Lung (tissue), 11 donors: ENCODE measurements at regions not wholly inside any gene's neighbourhood (a gene's known extent, or its start where the extent isn't known, plus 50 kb on each side); places are given as distances from the start of the nearest gene placed in this dataset.

ENCODE experiments used
- ATAC-seq: fragments of 200-7000 bp; cut with Tn5 transposase; one replicate; pipeline ENCODE4 v1.9.1; 2020; ENCODE audit warnings: moderate number of reproducible peaks; ENCODE audit not compliant: insufficient read depth, low FRiP score
- DNase-seq, 3 donors: peaks; one replicate each; pipeline ENCODE4 v3.0.0-alpha.2; 2013 to 2017
- H3K27ac ChIP-seq, 2 donors: one replicate each; pipeline ENCODE4 v1.5.1; 2013; ENCODE audit warnings: mild to moderate bottlenecking in 2 of 2, moderate library complexity in 2 of 2, control low read depth in 1 of 2, inconsistent platforms in 1 of 2, low read depth in 1 of 2, low read length in 1 of 2
- H3K27me3 ChIP-seq, 3 donors: one replicate each; pipeline ENCODE4 v1.5.1; 2013; ENCODE audit warnings: low read length in 2 of 3; ENCODE audit not compliant: control insufficient read depth in 3 of 3, insufficient read depth in 3 of 3
- H3K36me3 ChIP-seq, 4 donors: one replicate each; pipeline ENCODE4 v1.5.1; 2013; ENCODE audit warnings: low read length in 4 of 4, mild to moderate bottlenecking in 1 of 4, moderate library complexity in 1 of 4; ENCODE audit not compliant: control insufficient read depth in 4 of 4, insufficient read depth in 4 of 4
- H3K4me1 ChIP-seq, 5 donors: one replicate each; pipeline ENCODE4 v1.5.1; 2013; ENCODE audit warnings: low read length in 5 of 5, mild to moderate bottlenecking in 2 of 5, moderate library complexity in 1 of 5; ENCODE audit not compliant: control insufficient read depth in 5 of 5, insufficient read depth in 5 of 5
- H3K4me3 ChIP-seq: one replicate; pipeline ENCODE4 v1.5.1; 2013; ENCODE audit warnings: mild to moderate bottlenecking, control low read depth, moderate library complexity
- H3K9ac ChIP-seq, 2 donors: one replicate each; pipeline ENCODE4 v1.5.1; 2013; ENCODE audit warnings: low read length in 2 of 2, control low read depth in 1 of 2; ENCODE audit not compliant: insufficient read depth in 1 of 2
- H3K9me3 ChIP-seq, 4 donors: one replicate each; pipeline ENCODE4 v1.5.1; 2013; ENCODE audit warnings: low read length in 3 of 4, mild to moderate bottlenecking in 1 of 4, moderate library complexity in 1 of 4; ENCODE audit not compliant: control insufficient read depth in 4 of 4, insufficient read depth in 3 of 4
- CTCF ChIP-seq: IDR thresholded peaks from 2 replicates; pipeline ENCODE4 v1.5.1; 2012; ENCODE audit warnings: mild to moderate bottlenecking; ENCODE audit errors: control extremely low read depth, extremely low read depth
- WGBS, 2 donors: extraction: QIAGEN DNeasy Blood & Tissue Kit; methylation state at CpG; one replicate each; pipeline ENCODE4 v1.1.7; 2013; 5-methylcytosine and 5-hydroxymethylcytosine counted together
- donor health status: control.
- donor health status: control.
- donor health status: Bipolar disorder and iron deficiency.
- donor health status: healthy.
- donor health status: DM: yes; HTN: yes; CAD: no.

DNA sequence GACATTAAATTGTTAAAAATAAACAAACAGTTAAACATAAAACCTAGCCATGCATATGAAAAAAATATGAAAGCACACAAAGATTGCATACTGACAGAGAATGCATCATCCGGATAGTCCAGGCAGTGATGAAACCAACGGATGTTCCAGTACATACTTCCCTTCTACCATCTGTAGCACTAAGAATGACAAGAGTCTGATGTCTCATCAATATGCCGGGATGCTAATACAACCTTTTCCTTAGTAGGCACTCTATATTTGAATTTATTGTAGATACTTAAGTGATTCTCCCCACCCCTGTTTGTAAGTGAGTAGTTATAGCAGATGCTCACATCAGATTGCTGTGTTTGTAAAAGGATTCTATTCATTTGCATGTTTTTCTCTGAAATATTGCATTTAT is 571.2 kb upstream of the WWC1 start:
- 57 to 65% methylated on average over 3 of the region's 3 CpGs for WGBS, 2 donors

GRCh38 chr5:167720676-167721260 is 570.7 kb upstream of the WWC1 start:
- H3K9me3 ChIP-seq, result no peaks in the 10 kb centered on the region
- H3K27me3 ChIP-seq, result no peaks in the 10 kb centered on the region
- H3K4me3 ChIP-seq, result no peak overlapping the region
- peaks cover 0 to 4% (median 0%) of the 10 kb centered on the region in 5 donors for H3K4me1 ChIP-seq
- H3K27ac ChIP-seq, result no peak overlapping the region
- no peak for ATAC-seq
- peak in 1 of 3 donors; percentile 29 for DNase-seq
- TF ChIP-seq CTCF, result no peak
- no peak overlapping the region for H3K9ac ChIP-seq
- H3K36me3 ChIP-seq, result no peaks in the 10 kb centered on the region
- WGBS, 2 donors, result 48 to 61% methylated on average over 5 of the region's 5 CpGs

More for the DNA sequence above, 571.2 kb upstream of the WWC1 start:
- no peak overlapping the region for H3K27ac ChIP-seq
- no peak for DNase-seq
- peaks cover 0 to 4% (median 0%) of the 10 kb centered on the region in 5 donors for H3K4me1 ChIP-seq
- ATAC-seq, result no peak
- TF ChIP-seq CTCF, result no peak
- H3K4me3 ChIP-seq, result no peak overlapping the region
- no peaks in the 10 kb centered on the region for H3K9me3 ChIP-seq
- no peaks in the 10 kb centered on the region for H3K27me3 ChIP-seq
- no peak overlapping the region for H3K9ac ChIP-seq
- no peaks in the 10 kb centered on the region for H3K36me3 ChIP-seq

GRCh38 chr5:167721926-167722440 is 569.5 kb upstream of the WWC1 start:
- Histone ChIP-seq H3K36me3 (no peaks in the 10 kb centered on the region), H3K27me3 (no peaks in the 10 kb centered on the region), H3K4me3 (no peak overlapping the region), H3K9me3 (no peaks in the 10 kb centered on the region), H3K9ac (no peak overlapping the region), H3K4me1 (peaks cover 0 to 4% (median 0%) of the 10 kb centered on the region in 5 donors), H3K27ac (no peak overlapping the region)
- ATAC-seq, result no peak
- TF ChIP-seq CTCF, result no peak
- 73 to 79% methylated on average over 3 of the region's 3 CpGs for WGBS, 2 donors
- no peak for DNase-seq
